Keratinocyte (primary cell): ENCODE measurements at regions not wholly inside any gene's neighbourhood (a gene's known extent, or its start where the extent isn't known, plus 50 kb on each side); places are given as distances from the start of the nearest gene placed in this dataset.

Source experiments
- CTCF ChIP-seq, 3 experiments: IDR thresholded peaks in 1 of 3; conservative IDR thresholded peaks in 1 of 3; optimal IDR thresholded peaks in 1 of 3; 2 replicates in 2 of 3; 3 replicates in 1 of 3; pipeline versions ENCODE3 to v1.5.1; 2011; ENCODE audit warnings: low read length in 3 of 3, mild to moderate bottlenecking in 3 of 3, moderate library complexity in 2 of 3, control low read depth in 1 of 3, inconsistent platforms in 1 of 3; ENCODE audit not compliant: insufficient read depth in 2 of 3; ENCODE audit errors: extremely low read depth in 1 of 3
- EZH2 ChIP-seq: IDR thresholded peaks from one replicate; pipeline ENCODE4 v1.6.1; 2012; ENCODE audit warnings: inconsistent platforms, mild to moderate bottlenecking, low read length, moderate library complexity

- no peak for TF ChIP-seq EZH2
- no peak for TF ChIP-seq CTCF (optimal IDR thresholded peaks at IDR 0.05 in 1 of 3, IDR thresholded peaks at IDR 0.05 in 1 of 3, conservative IDR thresholded peaks at IDR 0.05 in 1 of 3; ENCODE audit: extremely low read depth in 1 of 3, insufficient read depth in 2 of 3, low read length in 3 of 3)
Observed at GRCh38 chr6:15927531-15928225, 201.2 kb upstream of the MYLIP start.
